NB4 (cell line): ENCODE measurements at regions not wholly inside any gene's neighbourhood (a gene's known extent, or its start where the extent isn't known, plus 50 kb on each side); places are given as distances from the start of the nearest gene placed in this dataset.

Experiments used
- MYC ChIP-seq: IDR thresholded peaks from 2 replicates; pipeline ENCODE4 v1.6.1; 2011; ENCODE audit warnings: low read depth, low read length
- POLR2A ChIP-seq: IDR thresholded peaks from 2 replicates; pipeline ENCODE4 v1.6.1; 2011; ENCODE audit warnings: mild to moderate bottlenecking; ENCODE audit not compliant: insufficient read length; ENCODE audit errors: extremely low read depth
- TF ChIP-seq, protein P1 (sequence below): IDR thresholded peaks from one replicate; pipeline ENCODE4 v1.5.1; 2012; ENCODE audit warnings: low read depth, low read length
- TF ChIP-seq, protein P2 (sequence below): IDR thresholded peaks from 2 replicates; pipeline ENCODE4 v1.6.1; 2011; ENCODE audit warnings: low read depth, low read length

DNA sequence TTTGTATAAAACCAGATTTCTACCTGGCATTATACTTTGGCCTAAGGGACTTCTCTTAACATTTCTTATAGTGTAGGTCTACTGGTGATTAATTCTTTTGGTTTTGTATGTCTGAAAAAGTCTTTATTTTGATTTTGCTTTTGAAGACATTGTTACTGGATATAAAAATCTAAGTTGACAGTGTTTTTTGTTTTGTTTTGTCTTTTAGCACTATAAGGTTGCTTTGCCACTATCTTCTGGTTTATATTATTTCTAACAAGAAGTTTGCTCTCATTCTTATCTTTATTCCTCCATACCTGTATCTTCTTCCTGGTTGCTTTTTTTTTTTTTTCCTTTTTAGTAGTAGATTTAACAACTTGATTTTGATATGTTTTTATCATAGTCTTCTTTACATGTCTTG, 76.0 kb downstream of the ING2 start:
- TF ChIP-seq, protein P1, sequence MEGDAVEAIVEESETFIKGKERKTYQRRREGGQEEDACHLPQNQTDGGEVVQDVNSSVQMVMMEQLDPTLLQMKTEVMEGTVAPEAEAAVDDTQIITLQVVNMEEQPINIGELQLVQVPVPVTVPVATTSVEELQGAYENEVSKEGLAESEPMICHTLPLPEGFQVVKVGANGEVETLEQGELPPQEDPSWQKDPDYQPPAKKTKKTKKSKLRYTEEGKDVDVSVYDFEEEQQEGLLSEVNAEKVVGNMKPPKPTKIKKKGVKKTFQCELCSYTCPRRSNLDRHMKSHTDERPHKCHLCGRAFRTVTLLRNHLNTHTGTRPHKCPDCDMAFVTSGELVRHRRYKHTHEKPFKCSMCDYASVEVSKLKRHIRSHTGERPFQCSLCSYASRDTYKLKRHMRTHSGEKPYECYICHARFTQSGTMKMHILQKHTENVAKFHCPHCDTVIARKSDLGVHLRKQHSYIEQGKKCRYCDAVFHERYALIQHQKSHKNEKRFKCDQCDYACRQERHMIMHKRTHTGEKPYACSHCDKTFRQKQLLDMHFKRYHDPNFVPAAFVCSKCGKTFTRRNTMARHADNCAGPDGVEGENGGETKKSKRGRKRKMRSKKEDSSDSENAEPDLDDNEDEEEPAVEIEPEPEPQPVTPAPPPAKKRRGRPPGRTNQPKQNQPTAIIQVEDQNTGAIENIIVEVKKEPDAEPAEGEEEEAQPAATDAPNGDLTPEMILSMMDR: no peak
- TF ChIP-seq POLR2A (no peak), MYC (no peak)
- TF ChIP-seq, protein P2, sequence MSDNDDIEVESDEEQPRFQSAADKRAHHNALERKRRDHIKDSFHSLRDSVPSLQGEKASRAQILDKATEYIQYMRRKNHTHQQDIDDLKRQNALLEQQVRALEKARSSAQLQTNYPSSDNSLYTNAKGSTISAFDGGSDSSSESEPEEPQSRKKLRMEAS: no peak
